ENCODE measurements at regions not wholly inside any gene's neighbourhood (a gene's known extent, or its start where the extent isn't known, plus 50 kb on each side); places are given as distances from the start of the nearest gene placed in this dataset.

GRCh38 chr15:25954398-25954797, 91.3 kb upstream of the ATP10A start:
- peaks cover 10 to 44% of the 10 kb centered on the region in 2 experiments; a peak in 3 of 4 replicates for H3K9me3 ChIP-seq (ENCODE audit: control insufficient read depth in 1 of 2, insufficient read depth in 1 of 2, low read depth in 1 of 2, low read length in 2 of 2)
- TF ChIP-seq POLR2AphosphoS5 (IDR thresholded peaks at IDR 0.05; ENCODE audit: low read depth, low read length) (no peak), YY1 (IDR thresholded peaks at IDR 0.05; ENCODE audit: extremely low read depth, insufficient replicate concordance, low read depth, low read length) (no peak), SRF (IDR thresholded peaks at IDR 0.05; ENCODE audit: low read depth) (no peak), ATF3 (IDR thresholded peaks at IDR 0.05) (no peak), TCF7L2 (IDR thresholded peaks at IDR 0.05; ENCODE audit: borderline replicate concordance, extremely low read depth, insufficient read depth, insufficient read length) (no peak), ZFX (IDR thresholded peaks at IDR 0.05) (no peak), FOSL1 (IDR thresholded peaks at IDR 0.05; ENCODE audit: low read depth) (no peak), ZBTB33 (IDR thresholded peaks at IDR 0.05; ENCODE audit: extremely low read depth, insufficient replicate concordance, low read length) (no peak), SP1 (IDR thresholded peaks at IDR 0.05; ENCODE audit: low read depth) (no peak), CEBPB (IDR thresholded peaks at IDR 0.05; ENCODE audit: low read depth) (no peak), EGR1 (IDR thresholded peaks at IDR 0.05; ENCODE audit: low read depth) (no peak), SIN3A (IDR thresholded peaks at IDR 0.05; ENCODE audit: low read depth) (no peak), ELF1 (IDR thresholded peaks at IDR 0.05; ENCODE audit: borderline replicate concordance, low read depth) (no peak), EZH2 (IDR thresholded peaks at IDR 0.05) (no peak), EZH2phosphoT487 (IDR thresholded peaks at IDR 0.05; ENCODE audit: borderline replicate concordance) (no peak)
- TF ChIP-seq, protein P1, sequence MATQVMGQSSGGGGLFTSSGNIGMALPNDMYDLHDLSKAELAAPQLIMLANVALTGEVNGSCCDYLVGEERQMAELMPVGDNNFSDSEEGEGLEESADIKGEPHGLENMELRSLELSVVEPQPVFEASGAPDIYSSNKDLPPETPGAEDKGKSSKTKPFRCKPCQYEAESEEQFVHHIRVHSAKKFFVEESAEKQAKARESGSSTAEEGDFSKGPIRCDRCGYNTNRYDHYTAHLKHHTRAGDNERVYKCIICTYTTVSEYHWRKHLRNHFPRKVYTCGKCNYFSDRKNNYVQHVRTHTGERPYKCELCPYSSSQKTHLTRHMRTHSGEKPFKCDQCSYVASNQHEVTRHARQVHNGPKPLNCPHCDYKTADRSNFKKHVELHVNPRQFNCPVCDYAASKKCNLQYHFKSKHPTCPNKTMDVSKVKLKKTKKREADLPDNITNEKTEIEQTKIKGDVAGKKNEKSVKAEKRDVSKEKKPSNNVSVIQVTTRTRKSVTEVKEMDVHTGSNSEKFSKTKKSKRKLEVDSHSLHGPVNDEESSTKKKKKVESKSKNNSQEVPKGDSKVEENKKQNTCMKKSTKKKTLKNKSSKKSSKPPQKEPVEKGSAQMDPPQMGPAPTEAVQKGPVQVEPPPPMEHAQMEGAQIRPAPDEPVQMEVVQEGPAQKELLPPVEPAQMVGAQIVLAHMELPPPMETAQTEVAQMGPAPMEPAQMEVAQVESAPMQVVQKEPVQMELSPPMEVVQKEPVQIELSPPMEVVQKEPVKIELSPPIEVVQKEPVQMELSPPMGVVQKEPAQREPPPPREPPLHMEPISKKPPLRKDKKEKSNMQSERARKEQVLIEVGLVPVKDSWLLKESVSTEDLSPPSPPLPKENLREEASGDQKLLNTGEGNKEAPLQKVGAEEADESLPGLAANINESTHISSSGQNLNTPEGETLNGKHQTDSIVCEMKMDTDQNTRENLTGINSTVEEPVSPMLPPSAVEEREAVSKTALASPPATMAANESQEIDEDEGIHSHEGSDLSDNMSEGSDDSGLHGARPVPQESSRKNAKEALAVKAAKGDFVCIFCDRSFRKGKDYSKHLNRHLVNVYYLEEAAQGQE (IDR thresholded peaks at IDR 0.05; ENCODE audit: low read depth), result no peak
- TF ChIP-seq, protein P2, sequence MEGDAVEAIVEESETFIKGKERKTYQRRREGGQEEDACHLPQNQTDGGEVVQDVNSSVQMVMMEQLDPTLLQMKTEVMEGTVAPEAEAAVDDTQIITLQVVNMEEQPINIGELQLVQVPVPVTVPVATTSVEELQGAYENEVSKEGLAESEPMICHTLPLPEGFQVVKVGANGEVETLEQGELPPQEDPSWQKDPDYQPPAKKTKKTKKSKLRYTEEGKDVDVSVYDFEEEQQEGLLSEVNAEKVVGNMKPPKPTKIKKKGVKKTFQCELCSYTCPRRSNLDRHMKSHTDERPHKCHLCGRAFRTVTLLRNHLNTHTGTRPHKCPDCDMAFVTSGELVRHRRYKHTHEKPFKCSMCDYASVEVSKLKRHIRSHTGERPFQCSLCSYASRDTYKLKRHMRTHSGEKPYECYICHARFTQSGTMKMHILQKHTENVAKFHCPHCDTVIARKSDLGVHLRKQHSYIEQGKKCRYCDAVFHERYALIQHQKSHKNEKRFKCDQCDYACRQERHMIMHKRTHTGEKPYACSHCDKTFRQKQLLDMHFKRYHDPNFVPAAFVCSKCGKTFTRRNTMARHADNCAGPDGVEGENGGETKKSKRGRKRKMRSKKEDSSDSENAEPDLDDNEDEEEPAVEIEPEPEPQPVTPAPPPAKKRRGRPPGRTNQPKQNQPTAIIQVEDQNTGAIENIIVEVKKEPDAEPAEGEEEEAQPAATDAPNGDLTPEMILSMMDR (IDR thresholded peaks at IDR 0.05 in 2 of 3, conservative IDR thresholded peaks at IDR 0.05 in 1 of 3; ENCODE audit: borderline replicate concordance in 1 of 3, insufficient read depth in 1 of 3, low read depth in 2 of 3, low read length in 2 of 3), result no peak
- no peaks in the 10 kb centered on the region for H3K36me3 ChIP-seq (ENCODE audit: control insufficient read depth in 1 of 2, insufficient read depth in 2 of 2, low read length in 2 of 2)
- POLR2A ChIA-PET, result no interaction called here
- no peaks in the 10 kb centered on the region for H3K27me3 ChIP-seq (ENCODE audit: insufficient read depth, low read length)
- H3K4me3 ChIP-seq (replicated peaks in 1 of 2; ENCODE audit: low read depth in 1 of 2, low read length in 2 of 2), result no peak overlapping the region
- no peaks in the 10 kb centered on the region for H3K4me1 ChIP-seq (ENCODE audit: control insufficient read depth in 1 of 2, insufficient read depth in 2 of 2, low read length in 2 of 2)
- no peaks in the 10 kb centered on the region for H3K9me2 ChIP-seq (ENCODE audit: insufficient read depth)
- H3K27ac ChIP-seq (ENCODE audit: low read depth, low read length), result no peak overlapping the region
- BruUV-seq (replicated peaks), result no TSS peak
- no peaks in the 10 kb centered on the region for H3K79me2 ChIP-seq (ENCODE audit: insufficient read depth, low read length)
- RAD21 ChIA-PET (ENCODE audit: low non-redundant PET in 1 of 2, low total read pairs in 2 of 2, uncharacterized antibody in 2 of 2, unreplicated experiment in 2 of 2), result no interaction called here
- CTCF ChIA-PET, result no interaction called here
- no peak overlapping the region for H3K4me2 ChIP-seq (ENCODE audit: low read length)
- H4K20me1 ChIP-seq (ENCODE audit: insufficient read depth), result no peaks in the 10 kb centered on the region
- DNase-seq (ENCODE audit: low read depth, low spot score) (no peak), ATAC-seq (no peak)
- no peak overlapping the region for H3K9ac ChIP-seq (ENCODE audit: low read length)
- intact Hi-C loops (cut with micrococcal nuclease), result no loop called here
- no peak overlapping the region for H2AFZ ChIP-seq (ENCODE audit: low read depth, low read length, poor library complexity, severe bottlenecking)
